Kidney epithelial cell (primary cell): ENCODE measurements at regions not wholly inside any gene's neighbourhood (a gene's known extent, or its start where the extent isn't known, plus 50 kb on each side); places are given as distances from the start of the nearest gene placed in this dataset.

Experiments used
- DNase-seq: peaks from one replicate; pipeline ENCODE4 v3.0.0-alpha.2; 2010; ENCODE audit warnings: low read depth
- H3K27me3 ChIP-seq: 2 replicates; pipeline ENCODE4 v1.6.0; 2011; ENCODE audit warnings: low read length; ENCODE audit not compliant: control insufficient read depth, insufficient read depth
- H3K36me3 ChIP-seq: 2 replicates; pipeline ENCODE4 v1.5.1; 2011; ENCODE audit warnings: low read length; ENCODE audit not compliant: control insufficient read depth, insufficient read depth
- H3K4me3 ChIP-seq: 2 replicates; pipeline ENCODE4 v1.5.1; 2011; ENCODE audit warnings: low read depth, mild to moderate bottlenecking, control low read depth, low read length
- CTCF ChIP-seq: IDR thresholded peaks from 2 replicates; pipeline ENCODE4 v1.5.1; 2011; ENCODE audit warnings: mild to moderate bottlenecking, moderate library complexity, low read length, control low read depth, inconsistent platforms; ENCODE audit not compliant: insufficient read depth, poor library complexity, severe bottlenecking

- Histone ChIP-seq H3K36me3 (no peaks in the 10 kb centered on the region), H3K27me3 (no peaks in the 10 kb centered on the region), H3K4me3 (no peak overlapping the region)
- no peak for TF ChIP-seq CTCF
- DNase-seq = no peak
These were observed 367.7 kb upstream of the SHH start for GRCh38 chr7:156179872-156180390.

- no peak for TF ChIP-seq CTCF
- Histone ChIP-seq H3K36me3 (no peaks in the 10 kb centered on the region), H3K4me3 (no peak overlapping the region), H3K27me3 (no peaks in the 10 kb centered on the region)
- no peak for DNase-seq
These were observed 366.6 kb upstream of the SHH start for GRCh38 chr7:156178857-156179256.

- TF ChIP-seq CTCF = no peak
- H3K36me3 ChIP-seq = no peaks in the 10 kb centered on the region
- no peaks in the 10 kb centered on the region for H3K27me3 ChIP-seq
- no peak overlapping the region for H3K4me3 ChIP-seq
- DNase-seq = no peak
These were observed 366.0 kb upstream of the SHH start for GRCh38 chr7:156178214-156178613.

GRCh38 chr7:156177422-156178055 is 365.3 kb upstream of the SHH start:
- no peak overlapping the region for H3K4me3 ChIP-seq
- H3K36me3 ChIP-seq = no peaks in the 10 kb centered on the region
- DNase-seq = no peak
- H3K27me3 ChIP-seq = no peaks in the 10 kb centered on the region
- no peak for TF ChIP-seq CTCF

GRCh38 chr7:156176039-156176438 is 363.8 kb upstream of the SHH start:
- DNase-seq = no peak
- TF ChIP-seq CTCF = no peak

GRCh38 chr7:156175003-156175402 is 362.7 kb upstream of the SHH start:
- Histone ChIP-seq H3K36me3 (no peaks in the 10 kb centered on the region), H3K4me3 (no peak overlapping the region), H3K27me3 (no peaks in the 10 kb centered on the region)
- no peak for TF ChIP-seq CTCF
- DNase-seq = no peak

More at GRCh38 chr7:156176039-156176438, 363.8 kb upstream of the SHH start:
- H3K36me3 ChIP-seq = no peaks in the 10 kb centered on the region
- no peak overlapping the region for H3K4me3 ChIP-seq
- no peaks in the 10 kb centered on the region for H3K27me3 ChIP-seq
